ENCODE measurements at regions not wholly inside any gene's neighbourhood (a gene's known extent, or its start where the extent isn't known, plus 50 kb on each side); places are given as distances from the start of the nearest gene placed in this dataset.

DNA sequence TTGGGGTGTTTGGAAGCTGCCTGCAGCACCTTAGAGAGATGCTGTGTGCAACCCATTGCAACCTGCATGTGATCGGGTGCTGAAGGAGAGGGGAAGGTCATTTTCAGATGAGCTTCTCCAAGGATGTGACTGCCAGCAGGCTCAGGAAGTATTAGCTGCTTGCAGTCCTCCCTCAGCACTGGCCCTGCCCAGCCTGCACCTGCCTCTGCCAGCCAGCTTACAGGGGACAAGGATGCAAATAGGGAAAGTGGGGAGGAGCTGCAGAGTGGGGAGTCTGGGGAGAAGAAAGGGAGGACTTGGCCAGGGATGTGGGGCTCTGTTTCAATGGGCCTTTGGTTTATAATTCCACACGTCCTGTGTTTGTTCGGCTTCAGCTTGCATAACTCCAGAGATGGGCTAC is 254.5 kb downstream of the RRAGC start:
- no peak overlapping the region for H3K4me2 ChIP-seq (ENCODE audit: insufficient read depth, low read length)
- H3K36me3 ChIP-seq (ENCODE audit: control insufficient read depth in 2 of 2, extremely low read depth in 1 of 2, insufficient read depth in 2 of 2, low read length in 2 of 2) = no peaks in the 10 kb centered on the region
- no peaks in the 10 kb centered on the region for H3K27me3 ChIP-seq (ENCODE audit: control insufficient read depth in 2 of 2, insufficient read depth in 2 of 2, low read length in 2 of 2)
- H3K9me3 ChIP-seq (replicated peaks; ENCODE audit: control insufficient read depth, insufficient read depth, low read length) = no peaks in the 10 kb centered on the region
- no peaks in the 10 kb centered on the region for H4K20me1 ChIP-seq (replicated peaks; ENCODE audit: control insufficient read depth, extremely low read depth, insufficient read depth, low read length)
- no peak overlapping the region for H3K4me3 ChIP-seq (replicated peaks in 1 of 3; ENCODE audit: insufficient read depth in 1 of 3, low read depth in 1 of 3, low read length in 3 of 3)
- no TSS peak for BruUV-seq (replicated peaks)
- intact Hi-C loops (cut with micrococcal nuclease) = no loop called here
- ChIA-PET CTCF (interaction anchor here (0.7 kb wide), 1 partner anchor 31 kb away, joined by 4 read pairs; no protein-coding TSS in a partner anchor), POLR2A (no interaction called here)
- H2AFZ ChIP-seq (ENCODE audit: low read depth, low read length) = no peak overlapping the region
- no peak for FAIRE-seq
- no peak overlapping the region for H3K9ac ChIP-seq (replicated peaks; ENCODE audit: extremely low read depth, insufficient read depth, low read length)
- DNase-seq (ENCODE audit: low read depth, low spot score) = no peak
- H3K4me1 ChIP-seq (ENCODE audit: control insufficient read depth, extremely low read depth, insufficient read depth, low read length) = no peaks in the 10 kb centered on the region
- dilution Hi-C loops (cut with MboI; ENCODE audit: extremely low pct_ligation_motif_present, low sequenced_read_pairs) = no loop called here
- no peaks in the 10 kb centered on the region for H3K9me1 ChIP-seq (replicated peaks; ENCODE audit: control insufficient read depth, extremely low read depth, insufficient read depth, low read length)
- H3K27ac ChIP-seq (ENCODE audit: insufficient read depth, low read depth, low read length) = no peak overlapping the region
- TF ChIP-seq, protein P1, sequence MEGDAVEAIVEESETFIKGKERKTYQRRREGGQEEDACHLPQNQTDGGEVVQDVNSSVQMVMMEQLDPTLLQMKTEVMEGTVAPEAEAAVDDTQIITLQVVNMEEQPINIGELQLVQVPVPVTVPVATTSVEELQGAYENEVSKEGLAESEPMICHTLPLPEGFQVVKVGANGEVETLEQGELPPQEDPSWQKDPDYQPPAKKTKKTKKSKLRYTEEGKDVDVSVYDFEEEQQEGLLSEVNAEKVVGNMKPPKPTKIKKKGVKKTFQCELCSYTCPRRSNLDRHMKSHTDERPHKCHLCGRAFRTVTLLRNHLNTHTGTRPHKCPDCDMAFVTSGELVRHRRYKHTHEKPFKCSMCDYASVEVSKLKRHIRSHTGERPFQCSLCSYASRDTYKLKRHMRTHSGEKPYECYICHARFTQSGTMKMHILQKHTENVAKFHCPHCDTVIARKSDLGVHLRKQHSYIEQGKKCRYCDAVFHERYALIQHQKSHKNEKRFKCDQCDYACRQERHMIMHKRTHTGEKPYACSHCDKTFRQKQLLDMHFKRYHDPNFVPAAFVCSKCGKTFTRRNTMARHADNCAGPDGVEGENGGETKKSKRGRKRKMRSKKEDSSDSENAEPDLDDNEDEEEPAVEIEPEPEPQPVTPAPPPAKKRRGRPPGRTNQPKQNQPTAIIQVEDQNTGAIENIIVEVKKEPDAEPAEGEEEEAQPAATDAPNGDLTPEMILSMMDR (IDR thresholded peaks at IDR 0.05; ENCODE audit: extremely low read depth in 1 of 2, insufficient read depth in 1 of 2, low read depth in 1 of 2, low read length in 2 of 2) = no peak
- TF ChIP-seq MYC (IDR thresholded peaks at IDR 0.05; ENCODE audit: low read depth, low read length) = no peak
- no peak for TF ChIP-seq MAX (IDR thresholded peaks at IDR 0.05; ENCODE audit: insufficient read depth, insufficient read length)
- TF ChIP-seq EZH2 (IDR thresholded peaks at IDR 0.05; ENCODE audit: borderline replicate concordance, low read depth, low read length, severe bottlenecking) = no peak
- TF ChIP-seq POLR2AphosphoS5 (IDR thresholded peaks at IDR 0.05; ENCODE audit: insufficient read depth, low read depth, low read length) = no peak
- no peak for TF ChIP-seq JUN (IDR thresholded peaks at IDR 0.05; ENCODE audit: borderline replicate concordance, insufficient read depth, insufficient read length, low read depth)
- no peak for TF ChIP-seq FOS (IDR thresholded peaks at IDR 0.05; ENCODE audit: borderline replicate concordance, insufficient read depth, low read length)
- TF ChIP-seq GATA2 (IDR thresholded peaks at IDR 0.05; ENCODE audit: insufficient read depth, insufficient read length, low read depth, low read length) = no peak
- no peaks in the 10 kb centered on the region for H3K79me2 ChIP-seq (ENCODE audit: control insufficient read depth, insufficient read depth, low read length)
